ENCODE measurements at regions not wholly inside any gene's neighbourhood (a gene's known extent, or its start where the extent isn't known, plus 50 kb on each side); places are given as distances from the start of the nearest gene placed in this dataset.

- TF ChIP-seq CTCF (optimal IDR thresholded peaks at IDR 0.05 in 1 of 3, IDR thresholded peaks at IDR 0.05 in 1 of 3, conservative IDR thresholded peaks at IDR 0.05 in 1 of 3; ENCODE audit: extremely low read depth in 1 of 3, insufficient read depth in 2 of 3, low read length in 3 of 3) (no peak), EZH2 (IDR thresholded peaks at IDR 0.05; ENCODE audit: low read length) (no peak)
These were observed 155.7 kb downstream of the SMAD6 start for GRCh38 chr15:66857694-66858093.
